MM.1S (cell line): ENCODE measurements at regions not wholly inside any gene's neighbourhood (a gene's known extent, or its start where the extent isn't known, plus 50 kb on each side); places are given as distances from the start of the nearest gene placed in this dataset.

Source experiments
- EZH2 ChIP-seq: fragments of 300-600 bp; sonication (generic); optimal IDR thresholded peaks from 2 replicates; pipeline ENCODE3; 2017; ENCODE audit warnings: low read depth, mild to moderate bottlenecking, antibody characterized with exemption, low read length, mixed read lengths
- EZH2phosphoT487 ChIP-seq: fragments of 300-600 bp; sonication (generic); IDR thresholded peaks from 2 replicates; pipeline ENCODE4 v1.6.1; 2018; ENCODE audit warnings: antibody characterized with exemption, low read length
- TF ChIP-seq, protein P1 (sequence below): fragments of 300-600 bp; sonication (generic); IDR thresholded peaks from 2 replicates; pipeline ENCODE4 v1.5.1; 2016; ENCODE audit warnings: antibody characterized with exemption, low read length, mixed read lengths

DNA sequence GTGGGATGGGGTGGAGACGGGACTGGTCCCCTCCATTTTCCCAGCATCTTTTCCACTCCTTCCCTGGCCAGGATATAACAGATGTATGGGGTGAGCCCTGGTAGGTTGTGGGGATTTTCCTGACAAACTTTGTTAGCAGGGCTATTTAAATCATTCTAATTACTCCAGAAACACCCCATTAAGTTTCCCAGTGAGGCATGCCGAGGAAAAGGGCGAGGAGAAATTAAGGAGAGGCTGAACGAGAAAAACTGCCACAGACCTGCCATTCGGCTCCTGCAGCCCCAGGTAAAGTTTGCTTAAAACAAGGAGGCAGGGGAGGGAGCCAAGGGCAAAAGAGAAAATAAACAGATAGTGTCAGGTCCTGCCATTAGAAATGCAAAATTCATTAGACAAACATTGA lies 428.2 kb downstream of the BUD13 start:
- TF ChIP-seq, protein P1, sequence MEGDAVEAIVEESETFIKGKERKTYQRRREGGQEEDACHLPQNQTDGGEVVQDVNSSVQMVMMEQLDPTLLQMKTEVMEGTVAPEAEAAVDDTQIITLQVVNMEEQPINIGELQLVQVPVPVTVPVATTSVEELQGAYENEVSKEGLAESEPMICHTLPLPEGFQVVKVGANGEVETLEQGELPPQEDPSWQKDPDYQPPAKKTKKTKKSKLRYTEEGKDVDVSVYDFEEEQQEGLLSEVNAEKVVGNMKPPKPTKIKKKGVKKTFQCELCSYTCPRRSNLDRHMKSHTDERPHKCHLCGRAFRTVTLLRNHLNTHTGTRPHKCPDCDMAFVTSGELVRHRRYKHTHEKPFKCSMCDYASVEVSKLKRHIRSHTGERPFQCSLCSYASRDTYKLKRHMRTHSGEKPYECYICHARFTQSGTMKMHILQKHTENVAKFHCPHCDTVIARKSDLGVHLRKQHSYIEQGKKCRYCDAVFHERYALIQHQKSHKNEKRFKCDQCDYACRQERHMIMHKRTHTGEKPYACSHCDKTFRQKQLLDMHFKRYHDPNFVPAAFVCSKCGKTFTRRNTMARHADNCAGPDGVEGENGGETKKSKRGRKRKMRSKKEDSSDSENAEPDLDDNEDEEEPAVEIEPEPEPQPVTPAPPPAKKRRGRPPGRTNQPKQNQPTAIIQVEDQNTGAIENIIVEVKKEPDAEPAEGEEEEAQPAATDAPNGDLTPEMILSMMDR: no peak
- no peak for TF ChIP-seq EZH2
- TF ChIP-seq EZH2phosphoT487: no peak
